Esophagus muscularis mucosa (tissue), 4 donors: ENCODE measurements at regions not wholly inside any gene's neighbourhood (a gene's known extent, or its start where the extent isn't known, plus 50 kb on each side); places are given as distances from the start of the nearest gene placed in this dataset.

Experiments
- CTCF ChIP-seq, 3 experiments: fragments of 200-600 bp in 2 of 3; fragments of 450-650 bp in 1 of 3; sonication (generic) in 2 of 3; IDR thresholded peaks; one replicate each; pipeline ENCODE4 v1.5.1; 2017 to 2019; ENCODE audit warnings: antibody characterized with exemption in 3 of 3, mild to moderate bottlenecking in 2 of 3, moderate library complexity in 1 of 3
- EP300 ChIP-seq: sonication (generic); formaldehyde crosslinking; IDR thresholded peaks from one replicate; pipeline ENCODE4 v1.6.1; 2017; ENCODE audit warnings: antibody characterized with exemption
- POLR2AphosphoS5 ChIP-seq, 2 donors: sonication (generic); formaldehyde crosslinking; IDR thresholded peaks; one replicate each; pipeline ENCODE4 v1.6.1; 2017; ENCODE audit warnings: antibody characterized with exemption in 2 of 2

- no peak for TF ChIP-seq CTCF (IDR thresholded peaks at IDR 0.05)
- no peak for TF ChIP-seq EP300
- no peak for TF ChIP-seq POLR2AphosphoS5 (IDR thresholded peaks at IDR 0.05)
These were observed 67.4 kb upstream of the HS6ST1 start for GRCh38 chr2:128386066-128386465.
